Hematopoietic multipotent progenitor cell (in vitro differentiated cells): ENCODE measurements at regions not wholly inside any gene's neighbourhood (a gene's known extent, or its start where the extent isn't known, plus 50 kb on each side); places are given as distances from the start of the nearest gene placed in this dataset.
"Not testable (repeated sequence)": the region's sequence is repeated elsewhere in the genome, so short reads cannot be mapped to it uniquely, and the experiment has no call there.

ENCODE experiments used
- DNase-seq, 3 donors: peaks; one replicate each; pipeline ENCODE4 v3.0.0-alpha.2; 2011 to 2015; ENCODE audit warnings: low read depth in 2 of 3, low spot score in 2 of 3

DNA sequence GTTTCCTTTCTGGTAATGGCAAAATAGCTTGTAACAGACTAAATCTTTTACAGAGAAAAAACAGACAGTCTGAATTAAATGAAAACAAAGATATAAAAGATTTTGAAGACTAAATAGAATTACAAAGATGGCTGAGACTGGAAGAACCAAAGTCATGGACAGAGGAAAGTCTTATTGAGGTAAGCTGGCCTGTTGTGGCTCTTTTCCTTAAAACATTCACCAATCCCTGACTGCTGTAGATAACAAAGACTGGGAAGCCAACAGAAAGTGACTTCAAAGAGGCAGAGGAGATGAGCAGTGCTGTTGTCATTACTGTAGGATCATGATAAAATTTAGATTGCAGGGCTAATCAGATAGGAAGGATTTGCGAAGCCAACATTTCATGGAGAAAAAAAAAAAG is 517.0 kb downstream of the KIF2B start:
- no peak for DNase-seq

DNA sequence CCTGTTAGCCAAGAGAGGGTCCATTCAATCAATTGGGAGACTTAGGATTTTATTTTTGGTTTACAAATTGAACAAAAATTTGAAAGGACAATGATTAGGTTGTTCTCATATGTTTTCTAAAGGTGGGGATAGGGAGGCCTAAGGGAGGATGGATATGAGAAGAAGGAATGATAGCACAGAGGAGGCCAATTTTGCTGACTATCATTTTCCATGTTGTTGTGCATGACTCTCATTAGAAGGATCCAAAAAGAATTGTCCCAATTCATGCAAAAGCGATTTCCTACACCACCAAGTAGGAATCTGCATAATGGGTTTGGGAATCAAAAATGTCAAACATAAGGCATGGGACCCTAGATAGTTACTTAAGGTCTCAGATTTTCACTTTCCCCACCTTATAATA is 524.8 kb downstream of the KIF2B start:
- no peak for DNase-seq

DNA sequence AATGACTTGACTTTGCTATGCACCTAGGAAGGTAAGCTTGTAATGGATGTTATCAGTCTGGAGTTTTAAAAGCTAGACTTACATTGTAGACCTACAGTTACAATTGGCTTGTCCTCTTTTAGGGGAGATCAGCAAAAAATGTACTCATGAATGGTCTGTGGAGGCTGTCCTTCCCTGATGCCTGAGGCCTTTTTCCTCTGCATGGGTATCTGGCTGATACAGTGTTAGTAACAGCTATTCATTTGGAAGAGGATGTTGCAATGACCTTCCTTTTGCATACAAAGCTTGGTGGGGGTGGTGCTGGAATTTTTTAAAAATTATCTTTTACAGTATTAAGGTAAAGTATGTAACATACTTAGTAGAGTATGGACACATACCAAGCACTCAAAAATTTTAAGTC is 525.5 kb downstream of the KIF2B start:
- no peak for DNase-seq

- DNase-seq: no peak
Measured at GRCh38 chr17:54353789-54354525, 531.2 kb downstream of the KIF2B start.

- DNase-seq: not testable (repeated sequence)
Measured at GRCh38 chr17:54361073-54361472, 538.3 kb downstream of the KIF2B start.

DNA sequence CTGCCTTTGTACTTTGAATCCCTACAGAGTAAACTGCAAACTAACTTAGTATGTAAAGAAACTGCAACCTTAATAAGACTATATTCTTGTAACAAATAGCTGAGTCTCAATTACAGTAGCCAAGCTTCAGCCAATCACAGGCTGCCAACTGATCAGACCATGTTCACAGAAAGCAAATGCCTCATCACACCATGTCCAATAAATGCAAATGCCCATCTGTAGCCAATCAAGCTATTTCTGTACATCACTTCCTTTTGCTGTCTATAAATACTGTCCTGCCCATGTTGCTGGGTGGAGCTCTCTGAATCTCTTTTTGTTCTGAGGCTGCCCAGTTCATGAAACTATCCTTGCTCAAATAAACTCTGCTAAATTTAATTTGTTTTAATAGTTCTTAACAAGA is 531.7 kb upstream of the TOM1L1 start:
- no peak for DNase-seq

DNA sequence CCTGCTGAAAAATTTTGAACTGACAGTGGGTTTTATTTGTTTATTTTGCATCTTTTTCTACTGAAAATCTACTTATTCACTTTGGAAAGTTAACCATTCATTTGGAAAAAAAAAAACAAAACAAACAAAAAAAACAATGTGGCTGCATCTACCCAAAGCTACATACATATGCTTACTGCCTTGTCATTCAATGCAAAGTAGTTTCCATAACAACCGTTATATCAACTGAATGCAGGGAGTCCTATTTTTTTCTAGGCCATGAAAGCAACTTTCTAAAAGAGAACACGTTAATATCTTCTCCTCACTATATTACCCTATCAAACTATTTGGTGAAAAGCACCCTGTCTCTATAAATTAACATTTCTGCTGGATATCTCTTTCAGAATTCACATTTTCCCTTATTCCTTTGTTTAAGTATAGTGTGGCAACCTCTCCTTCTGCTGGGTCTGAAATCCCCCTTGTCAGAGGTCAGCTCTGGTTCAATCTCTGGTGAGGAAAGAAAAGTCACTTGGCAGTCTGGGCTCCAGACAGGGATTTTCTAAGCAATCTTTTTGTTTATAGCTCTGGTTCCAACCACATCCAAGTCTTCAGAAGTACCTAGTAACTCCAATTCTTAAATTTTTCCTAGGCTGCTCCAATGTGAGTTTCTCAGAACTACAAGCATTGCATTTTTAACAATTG is 528.4 kb upstream of the TOM1L1 start:
- DNase-seq: no peak

DNA sequence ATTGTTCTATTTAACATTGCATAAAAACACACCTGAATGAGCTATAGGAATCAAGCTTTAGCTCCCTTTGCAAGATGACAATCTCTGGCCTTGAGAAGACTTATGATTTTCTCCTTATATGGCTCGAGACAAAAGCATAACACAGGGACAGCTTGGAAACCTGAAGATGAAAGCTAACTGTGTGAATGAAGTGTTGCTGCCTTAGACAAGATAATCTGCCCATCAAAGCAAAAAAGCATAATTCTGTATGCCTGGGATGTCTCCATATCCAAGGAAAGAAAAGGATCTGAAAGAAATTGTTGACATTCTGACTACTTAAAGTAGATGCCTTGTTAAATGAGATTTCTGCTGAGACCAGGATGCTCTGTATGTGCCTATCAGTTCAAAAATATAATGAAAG is 526.7 kb upstream of the TOM1L1 start:
- DNase-seq: no peak

DNA sequence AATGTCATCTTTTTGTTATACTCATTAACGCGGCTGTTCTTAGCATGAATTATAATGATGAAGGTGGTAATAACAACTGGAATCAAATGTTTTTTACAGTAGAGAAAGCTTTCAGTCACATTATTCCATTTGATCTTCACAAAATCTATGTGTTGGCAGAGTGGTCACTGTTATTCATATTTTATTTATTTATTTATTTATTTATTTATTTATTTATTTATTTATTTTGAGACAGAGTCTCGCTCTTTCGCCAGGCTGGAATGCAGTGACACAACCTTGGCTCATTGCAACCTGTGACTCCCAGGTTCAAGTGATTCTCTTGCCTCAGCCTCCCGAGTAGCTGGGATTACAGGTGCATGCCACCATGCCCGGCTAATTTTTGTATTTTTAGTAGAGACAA is 524.2 kb upstream of the TOM1L1 start:
- DNase-seq: not testable (repeated sequence)

DNA sequence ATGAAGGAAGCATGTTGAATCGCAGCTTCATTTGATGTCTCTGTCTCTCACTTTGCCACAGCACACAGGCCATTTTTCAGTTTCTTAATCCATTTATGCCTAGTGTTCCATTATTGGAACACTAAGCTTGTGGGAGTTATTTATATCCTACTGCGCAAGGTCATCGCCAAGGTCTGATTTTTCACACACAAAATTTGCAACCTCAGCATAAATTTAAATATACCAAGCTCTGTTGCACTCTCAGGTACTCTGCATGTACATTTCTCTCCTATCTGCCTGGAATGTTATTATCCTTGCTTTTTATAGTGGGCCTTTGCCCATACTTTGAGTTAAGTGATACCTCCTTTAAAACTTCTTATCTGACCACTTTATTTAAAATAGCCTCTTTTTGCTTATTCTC is 519.2 kb upstream of the TOM1L1 start:
- DNase-seq: no peak

GRCh38 chr17:54404259-54404658 is 496.4 kb upstream of the TOM1L1 start:
- no peak for DNase-seq

- no peak for DNase-seq
Measured at GRCh38 chr17:54405826-54406225, 494.8 kb upstream of the TOM1L1 start.

- DNase-seq: no peak
Measured at GRCh38 chr17:54408731-54409130, 491.9 kb upstream of the TOM1L1 start.

GRCh38 chr17:54418467-54418866 is 482.2 kb upstream of the TOM1L1 start:
- DNase-seq: no peak

DNA sequence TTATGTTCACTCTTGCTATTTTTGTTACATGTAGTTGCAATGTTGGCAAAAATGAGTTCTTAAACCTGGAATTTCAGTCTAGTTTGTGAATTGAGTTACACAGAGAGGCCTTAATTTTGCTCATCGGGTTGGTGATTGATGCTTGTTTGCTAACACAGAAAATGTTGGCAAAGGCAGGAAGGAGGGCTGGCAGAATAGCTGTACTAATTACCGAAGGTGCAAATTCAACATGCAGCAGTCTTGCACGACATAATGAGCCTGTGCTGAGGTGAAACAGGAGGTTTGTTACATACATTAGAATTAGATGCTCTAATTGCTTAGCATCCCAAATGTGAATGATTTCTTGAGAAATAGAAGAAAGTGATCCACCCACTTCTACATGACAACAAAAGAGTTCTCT is 475.0 kb upstream of the TOM1L1 start:
- DNase-seq: no peak

DNA sequence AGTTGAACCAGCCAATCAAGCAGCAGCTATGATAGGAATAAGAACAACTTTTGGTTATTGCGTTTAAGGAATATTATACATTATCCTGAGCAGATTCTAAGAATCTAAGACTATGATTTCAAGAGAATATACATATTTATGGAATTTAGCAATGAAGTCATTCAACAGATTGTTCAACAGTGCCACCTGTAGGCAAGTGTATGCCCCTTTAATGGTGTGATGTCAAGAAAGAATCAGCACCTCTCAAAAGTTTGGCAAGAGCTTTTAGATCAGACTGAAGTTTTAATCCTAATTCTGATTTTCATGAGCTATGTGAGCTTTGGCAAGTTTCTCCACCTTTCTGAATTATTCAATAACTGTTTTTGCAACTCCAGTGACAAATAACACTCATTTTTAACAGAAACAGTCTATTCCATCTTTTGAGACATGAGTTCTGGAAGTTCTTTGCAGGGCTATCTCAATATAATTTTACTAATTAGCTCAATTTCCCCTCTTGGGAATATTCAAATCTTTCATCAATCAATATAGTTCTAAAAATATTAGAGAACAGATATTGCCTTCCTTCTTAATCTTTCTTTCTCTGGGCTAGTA is 474.3 kb upstream of the TOM1L1 start:
- no peak for DNase-seq

- DNase-seq: no peak
Measured at GRCh38 chr17:54435966-54436365, 464.7 kb upstream of the TOM1L1 start.

DNA sequence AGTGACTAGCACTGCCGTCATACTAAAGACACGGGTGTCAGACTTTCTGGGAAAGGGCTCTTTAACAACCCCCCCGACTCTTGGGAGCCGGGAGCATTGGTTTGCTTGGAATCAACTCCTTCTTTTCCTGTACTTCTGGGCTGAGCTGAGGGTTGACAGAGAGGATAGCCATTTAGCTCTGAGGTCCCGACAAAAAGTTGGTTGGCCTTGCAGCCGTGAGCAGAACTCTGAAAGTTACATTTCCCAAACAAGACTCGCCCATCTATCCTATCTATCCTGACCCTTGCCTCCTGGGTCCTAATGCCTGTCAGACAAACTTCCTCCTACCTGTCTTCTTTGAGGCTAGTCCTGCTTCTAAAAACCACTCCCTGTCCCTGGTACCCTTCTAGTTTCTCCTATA is 460.8 kb upstream of the TOM1L1 start:
- DNase-seq: no peak

DNA sequence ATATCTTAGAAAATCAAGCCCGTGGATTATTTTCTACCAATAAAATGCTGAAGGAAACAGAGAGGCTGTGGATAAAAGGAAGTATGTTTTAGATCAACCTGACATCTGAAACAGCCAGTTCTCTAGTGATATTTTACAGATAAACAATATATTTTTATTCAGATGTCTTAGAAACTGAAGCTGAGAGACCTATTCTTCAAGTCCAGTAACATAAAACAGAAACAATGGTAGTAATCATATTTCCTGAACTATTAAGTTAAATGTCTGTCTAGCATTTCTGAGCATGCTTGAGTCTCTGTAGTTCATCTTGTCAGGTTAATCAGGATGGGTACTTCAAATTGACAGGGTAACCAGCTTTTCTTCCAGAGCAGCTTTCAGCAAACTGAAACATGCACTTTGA is 449.6 kb upstream of the TOM1L1 start:
- DNase-seq: no peak

DNA sequence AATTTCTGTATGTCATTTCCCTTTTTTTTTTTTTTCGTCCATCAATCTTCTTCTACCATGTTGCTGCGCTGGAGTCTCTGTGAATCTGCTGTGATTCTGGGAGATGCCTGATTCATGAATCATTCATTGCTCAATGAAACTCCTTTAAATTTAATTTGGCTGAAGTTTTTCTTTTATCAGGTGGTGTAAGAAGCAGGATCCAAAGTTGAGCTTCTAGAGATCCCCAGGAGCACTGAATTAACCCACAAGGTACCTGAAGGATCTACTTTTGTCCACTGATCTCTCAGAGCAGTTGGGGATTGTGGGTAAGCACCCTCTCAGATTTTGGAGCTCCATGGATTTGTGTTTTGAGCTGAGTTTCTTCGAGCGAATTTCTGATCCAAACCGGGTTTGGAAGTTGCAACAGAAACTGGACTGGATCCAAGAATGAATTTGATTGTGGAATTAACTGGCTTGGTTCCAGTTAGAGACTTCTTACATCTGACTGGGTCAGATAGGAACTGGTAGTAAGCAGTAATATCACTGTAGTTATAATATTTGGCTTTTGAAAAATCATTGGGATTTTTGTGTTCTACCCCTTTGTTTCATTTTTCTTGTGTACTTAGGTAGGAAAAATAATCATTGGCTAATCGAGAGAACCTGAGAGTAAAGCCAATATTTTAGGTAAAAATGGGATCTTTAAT is 447.8 kb upstream of the TOM1L1 start:
- DNase-seq: no peak

GRCh38 chr17:54455251-54455868 is 445.3 kb upstream of the TOM1L1 start:
- no peak for DNase-seq
